GM18873 (cell line): ENCODE measurements at regions not wholly inside any gene's neighbourhood (a gene's known extent, or its start where the extent isn't known, plus 50 kb on each side); places are given as distances from the start of the nearest gene placed in this dataset.

ENCODE experiments used
- ATAC-seq: cut with Tn5 transposase; IDR thresholded peaks from one replicate; pipeline ENCODE4 v1.9.1; 2021; ENCODE audit warnings: mild to moderate bottlenecking, moderate library complexity, moderate number of reproducible peaks; ENCODE audit not compliant: unreplicated experiment, low FRiP score

DNA sequence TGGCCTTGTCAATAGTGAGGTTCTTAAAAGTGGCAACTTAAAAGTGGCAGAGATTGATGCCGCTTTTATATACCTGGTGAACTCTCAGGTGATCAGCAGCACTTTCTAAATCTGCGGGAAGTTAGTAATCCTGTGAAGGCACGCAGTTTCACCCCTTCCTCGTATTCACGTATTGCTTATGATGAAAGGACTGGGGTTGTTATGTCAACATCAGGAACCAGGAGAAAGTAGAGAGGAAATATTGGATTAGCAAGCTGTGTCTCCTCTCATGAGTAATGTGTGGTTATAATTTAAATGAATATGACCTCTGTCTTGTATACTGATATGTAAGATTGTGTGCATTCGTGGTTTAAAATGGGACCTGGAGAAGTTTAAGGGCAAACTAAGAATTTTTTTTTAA, 544.6 kb downstream of the SLITRK6 start:
- ATAC-seq: no peak

DNA sequence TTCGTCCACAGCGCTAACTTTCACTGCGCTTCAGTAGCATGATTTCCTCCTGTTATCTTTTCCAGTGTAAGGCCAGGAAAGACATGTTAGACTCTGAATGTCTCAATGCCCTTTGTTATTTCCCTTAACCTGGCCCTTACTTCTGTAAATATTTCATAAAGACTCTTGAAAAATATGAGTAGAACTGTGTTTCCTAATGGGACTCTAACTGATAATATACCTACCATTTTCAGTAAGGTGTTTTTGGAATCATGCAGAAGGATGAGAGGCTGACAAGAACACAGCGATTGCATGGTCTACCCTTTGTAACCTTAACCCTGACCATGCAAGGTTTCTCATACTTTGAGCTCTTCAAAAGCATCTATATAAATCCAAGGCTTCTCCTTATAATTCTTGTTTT, 550.1 kb downstream of the SLITRK6 start:
- no peak for ATAC-seq

DNA sequence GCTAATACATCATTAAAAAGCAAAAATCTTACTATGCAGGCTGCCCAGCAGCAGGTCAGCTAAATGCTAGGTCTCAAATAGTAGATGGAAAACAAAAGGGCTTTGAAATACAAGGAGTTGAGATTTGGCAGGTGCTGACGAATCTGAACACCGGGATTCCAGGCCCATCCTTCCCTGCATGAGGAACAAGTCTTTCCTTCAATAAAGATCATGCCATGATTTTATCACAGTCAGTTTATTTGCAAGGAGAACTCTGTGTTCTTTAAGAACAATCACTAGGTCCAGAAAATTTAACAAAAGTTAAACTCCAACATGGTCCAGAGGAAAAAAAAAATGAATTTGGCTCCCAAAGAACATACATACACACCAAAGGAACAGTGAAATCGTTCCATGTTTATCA, 551.4 kb downstream of the SLITRK6 start:
- no peak for ATAC-seq

DNA sequence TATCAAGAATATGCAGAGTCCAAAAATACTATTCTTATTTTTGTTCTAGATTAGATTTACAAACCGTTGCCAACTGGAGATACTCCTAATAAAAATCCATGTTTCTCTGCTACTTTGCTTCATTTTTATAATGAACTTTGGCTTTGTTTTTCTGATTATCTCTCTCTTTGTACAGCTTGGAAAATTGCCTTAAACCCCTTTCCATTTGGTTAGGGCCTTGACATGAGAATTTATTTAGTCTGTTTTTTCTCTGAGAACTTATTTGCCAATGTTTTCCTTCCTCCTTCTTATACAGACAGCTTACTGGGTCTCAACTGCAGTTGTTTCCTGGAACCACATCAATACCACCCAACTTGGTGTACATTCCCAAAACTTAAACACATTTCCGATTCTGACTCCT, 555.4 kb downstream of the SLITRK6 start:
- no peak for ATAC-seq

DNA sequence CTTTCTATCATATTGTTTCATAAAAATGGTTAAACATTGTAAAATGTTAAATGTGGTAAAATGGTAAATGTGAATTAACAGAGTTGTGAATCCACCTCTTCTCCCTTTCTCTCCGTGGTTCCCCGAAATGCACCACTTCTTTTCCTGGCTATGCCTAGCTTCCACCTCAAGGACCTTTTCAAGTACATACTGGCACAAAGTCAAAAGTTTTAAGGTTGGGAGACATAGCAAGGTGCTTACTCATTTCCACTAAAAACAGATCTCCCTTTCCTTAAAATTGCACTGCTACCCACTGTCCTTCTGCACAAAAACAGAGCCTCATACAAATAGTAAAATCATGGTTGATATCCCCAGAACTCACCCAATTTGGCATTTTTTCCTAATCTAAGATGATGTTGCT, 558.2 kb downstream of the SLITRK6 start:
- no peak for ATAC-seq

DNA sequence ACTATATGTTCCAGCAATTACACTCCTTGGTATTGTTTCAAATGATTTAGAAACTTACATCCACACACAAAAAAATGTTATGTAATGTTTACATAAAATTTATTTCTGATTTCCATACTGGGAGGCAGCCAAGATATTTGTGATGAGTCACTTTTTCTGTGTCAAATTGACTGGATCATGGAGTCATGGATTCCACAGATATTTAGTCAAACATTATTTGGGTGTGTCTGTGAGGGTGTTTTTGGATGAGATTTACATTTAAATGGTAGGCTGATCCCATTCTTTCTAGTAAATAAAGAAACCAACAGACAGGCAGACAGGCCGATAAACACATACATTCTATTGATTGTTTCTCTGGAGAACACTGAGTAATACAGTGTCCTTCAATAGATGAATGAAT, 562.8 kb downstream of the SLITRK6 start:
- ATAC-seq: no peak

DNA sequence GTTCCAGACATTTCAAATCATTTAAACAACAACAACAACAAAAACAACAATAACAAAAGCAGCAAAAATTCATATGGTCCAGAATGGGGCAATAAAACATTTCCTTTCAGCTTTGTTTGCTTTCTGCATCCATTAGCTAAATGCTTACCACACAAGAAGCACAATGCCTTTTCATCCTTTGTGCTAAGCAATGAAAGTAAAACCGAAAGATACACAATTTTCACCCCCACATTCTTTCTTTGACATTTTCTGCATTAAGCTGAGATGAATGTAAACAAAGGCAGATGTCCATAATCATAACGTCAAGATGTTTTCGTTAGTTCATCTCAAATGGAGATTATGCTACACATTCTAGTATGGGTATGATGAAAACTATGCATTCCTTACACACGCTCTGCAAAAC, 568.5 kb downstream of the SLITRK6 start:
- no peak for ATAC-seq

DNA sequence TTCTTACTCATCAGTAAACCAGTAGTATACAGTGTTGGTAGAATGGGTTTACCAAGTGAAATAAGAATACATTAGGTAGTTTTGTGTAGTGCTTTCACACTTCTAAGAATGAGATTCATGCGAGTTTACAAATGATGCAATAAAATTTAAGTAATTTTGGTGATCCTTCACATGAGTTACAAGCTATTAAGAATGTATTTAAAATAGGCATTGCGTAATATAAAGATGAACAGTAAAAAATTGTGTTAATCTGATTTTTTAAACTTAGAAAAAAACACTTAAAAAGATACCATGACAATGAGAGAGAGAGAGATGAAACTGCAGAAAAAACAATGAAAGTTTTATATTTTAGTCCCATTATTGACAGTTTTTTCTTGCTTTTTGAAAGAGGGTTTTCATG, 570.5 kb downstream of the SLITRK6 start:
- no peak for ATAC-seq

DNA sequence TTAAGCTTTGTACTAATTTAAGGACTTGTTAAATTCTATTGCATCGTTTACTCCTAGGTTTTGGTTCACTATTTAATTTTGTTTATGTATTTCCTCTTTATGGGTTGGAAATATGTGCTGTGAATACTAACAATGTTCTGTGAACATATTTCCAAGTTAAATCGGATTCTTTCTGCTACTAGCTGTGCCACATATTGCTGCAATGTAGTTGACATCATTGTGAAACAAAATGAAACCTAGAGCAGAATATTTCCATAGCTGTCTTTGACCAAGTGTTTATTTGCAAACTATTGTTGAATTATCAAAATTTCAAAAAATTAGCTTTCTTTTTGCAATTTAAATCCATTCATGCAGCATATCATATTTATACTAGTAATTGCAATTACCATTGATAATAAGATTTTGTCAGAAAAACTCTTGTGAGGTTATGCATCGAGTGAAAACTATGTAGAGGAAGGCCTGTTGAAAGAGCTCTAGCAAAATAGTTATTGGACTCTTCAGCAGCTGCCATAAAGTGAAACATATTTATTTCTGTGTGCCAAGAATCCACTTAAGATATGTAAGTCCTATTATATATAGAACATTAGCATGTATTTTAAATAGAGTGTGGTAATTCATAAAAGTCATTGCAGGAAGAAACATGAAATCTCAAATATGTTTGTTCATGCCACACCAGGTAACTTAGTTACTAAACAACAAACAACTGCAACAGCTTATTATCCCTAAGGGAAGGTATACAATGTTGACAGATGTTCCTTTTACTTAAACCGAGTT, 575.1 kb downstream of the SLITRK6 start:
- ATAC-seq: no peak

- ATAC-seq: no peak
Observed at GRCh38 chr13:85216576-85216975, 582.6 kb downstream of the SLITRK6 start.

DNA sequence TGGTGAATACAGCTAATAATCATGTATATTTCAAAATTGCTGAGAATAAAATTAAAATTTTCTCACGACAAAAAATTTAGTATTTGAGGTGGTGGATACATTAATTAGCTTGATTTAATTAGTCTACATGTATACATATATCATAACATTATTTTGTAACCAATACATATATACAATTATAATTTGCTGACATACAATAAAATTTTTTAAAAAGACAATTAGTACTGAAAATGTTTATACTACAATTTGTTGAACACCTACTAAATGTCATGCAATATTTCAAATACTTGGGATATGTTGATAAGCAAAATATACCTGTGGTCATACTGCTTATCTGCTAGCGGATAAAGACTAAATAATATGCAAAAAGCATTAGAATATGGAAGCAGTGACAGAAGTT, 586.5 kb downstream of the SLITRK6 start:
- ATAC-seq: no peak

DNA sequence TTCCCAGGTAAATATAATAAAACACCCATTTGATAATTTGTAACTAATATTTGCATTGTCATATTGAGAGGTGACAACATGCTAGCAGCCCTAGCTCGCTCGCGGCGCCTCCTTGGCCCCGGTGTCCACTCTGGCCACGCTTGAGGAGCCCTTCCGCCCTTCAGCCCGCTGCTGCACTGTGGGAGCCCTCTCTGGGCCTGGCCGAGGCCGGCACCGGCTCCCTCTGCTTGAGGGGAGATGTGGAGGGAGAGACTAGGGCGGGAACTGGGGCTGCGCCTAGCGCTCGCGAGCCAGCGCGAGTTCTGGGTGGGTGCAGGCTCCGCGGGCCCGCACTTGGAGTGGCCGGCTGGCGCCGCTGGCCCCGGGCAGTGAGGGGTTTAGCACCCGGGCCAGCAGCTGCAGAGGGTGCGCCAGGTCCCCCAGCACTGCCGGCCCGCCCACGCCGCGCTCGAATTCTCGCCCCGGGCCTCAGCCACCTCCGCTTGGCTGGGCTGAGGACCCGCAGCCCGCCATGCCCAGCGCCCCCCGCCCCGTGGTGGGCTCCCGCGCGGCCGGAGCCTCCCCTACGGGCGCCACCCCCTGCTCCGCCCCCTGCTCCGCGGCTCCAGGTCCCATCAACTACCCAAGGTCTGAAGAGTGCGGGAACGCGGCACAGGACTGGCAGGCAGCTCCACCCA, 594.4 kb downstream of the SLITRK6 start:
- no peak for ATAC-seq

DNA sequence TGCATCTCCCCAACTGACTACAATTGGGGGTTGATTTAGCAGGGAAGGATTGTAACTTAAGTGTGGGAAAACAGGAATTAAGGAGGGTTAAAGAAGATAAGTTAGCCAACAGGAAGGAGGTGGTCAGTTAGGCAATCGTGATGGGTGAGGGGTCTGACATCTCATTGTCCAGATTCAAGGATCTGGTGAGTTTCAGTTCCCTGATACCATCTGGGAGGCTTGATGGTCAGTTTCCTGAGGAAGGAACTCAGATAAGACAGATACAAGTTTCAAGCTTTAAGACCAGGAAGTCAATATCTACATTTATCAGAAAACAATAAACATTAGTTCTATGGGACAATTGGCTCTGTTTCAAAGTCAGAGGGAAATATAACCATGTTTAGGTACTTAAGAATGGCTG, 601.8 kb downstream of the SLITRK6 start:
- ATAC-seq: no peak

DNA sequence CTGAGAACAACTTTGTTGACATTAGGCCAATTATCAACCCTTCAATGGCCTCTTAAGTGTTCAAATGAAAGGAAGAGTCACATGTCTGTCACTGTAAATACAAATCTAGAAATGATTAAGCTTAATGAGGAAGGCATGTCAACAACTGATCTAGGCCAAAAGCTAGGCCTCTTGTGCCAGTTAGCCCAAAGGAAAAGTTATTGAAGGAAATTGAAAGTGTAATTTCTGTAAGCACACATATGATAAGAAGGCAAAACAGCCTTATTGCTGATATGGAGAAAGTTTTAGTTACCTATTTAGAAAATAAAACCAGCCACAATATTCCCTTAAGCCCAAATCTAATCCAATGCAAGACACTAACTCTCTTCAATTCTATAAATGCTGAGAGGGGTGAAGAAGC, 604.7 kb downstream of the SLITRK6 start:
- no peak for ATAC-seq

GRCh38 chr13:85191996-85192718, 607.1 kb downstream of the SLITRK6 start:
- ATAC-seq: no peak

DNA sequence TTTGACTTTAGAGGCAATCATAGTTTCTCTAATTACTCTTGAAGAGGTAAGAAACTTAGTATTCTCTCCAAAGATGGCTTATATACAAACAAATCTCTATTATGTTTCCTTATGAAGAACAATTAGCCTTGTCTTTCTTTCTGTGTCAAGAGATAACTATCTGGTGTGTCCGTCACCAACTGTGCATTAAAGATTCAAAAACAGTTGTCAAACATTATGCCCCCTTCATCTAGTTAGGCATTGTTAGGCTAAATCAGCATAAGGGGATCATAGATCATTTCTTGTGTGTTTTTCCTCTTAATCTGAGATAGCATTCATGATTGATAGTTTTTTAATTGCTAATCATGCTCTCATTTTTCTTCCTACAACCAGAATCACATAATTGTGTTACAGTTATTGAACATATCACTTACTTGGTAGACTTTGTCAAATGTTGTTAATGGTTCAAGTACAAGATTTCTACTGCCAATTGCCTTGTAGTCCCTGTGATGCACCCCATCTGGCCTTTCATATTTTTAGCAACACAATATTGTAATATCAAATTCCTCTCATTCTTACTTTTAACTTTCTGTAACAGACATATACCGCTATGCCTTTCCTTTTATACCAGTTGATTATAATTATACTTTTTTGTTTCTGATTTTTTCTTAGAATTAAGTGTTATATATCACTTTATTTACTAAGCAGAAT, 612.7 kb downstream of the SLITRK6 start:
- ATAC-seq: no peak

GRCh38 chr13:85174291-85174690, 624.9 kb downstream of the SLITRK6 start:
- ATAC-seq: no peak

DNA sequence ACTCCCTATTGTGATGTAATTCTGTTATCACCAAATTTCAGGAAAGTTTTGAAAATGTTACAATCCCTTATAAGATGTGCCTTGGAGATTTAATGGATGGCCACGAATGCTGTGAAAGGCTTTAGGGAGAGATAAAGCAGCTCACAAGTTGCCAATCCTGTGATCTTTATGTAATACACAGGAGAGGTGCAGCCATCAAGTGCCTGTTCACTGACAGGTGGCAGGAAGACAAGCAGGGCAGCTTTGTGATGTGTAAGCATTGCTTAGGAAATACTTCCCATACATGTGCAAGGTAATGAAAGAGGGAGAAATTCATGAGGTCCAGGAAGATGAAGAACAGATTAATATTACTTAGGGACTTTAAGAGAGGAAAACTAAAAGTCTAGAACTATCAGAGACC, 628.8 kb downstream of the SLITRK6 start:
- ATAC-seq: no peak

DNA sequence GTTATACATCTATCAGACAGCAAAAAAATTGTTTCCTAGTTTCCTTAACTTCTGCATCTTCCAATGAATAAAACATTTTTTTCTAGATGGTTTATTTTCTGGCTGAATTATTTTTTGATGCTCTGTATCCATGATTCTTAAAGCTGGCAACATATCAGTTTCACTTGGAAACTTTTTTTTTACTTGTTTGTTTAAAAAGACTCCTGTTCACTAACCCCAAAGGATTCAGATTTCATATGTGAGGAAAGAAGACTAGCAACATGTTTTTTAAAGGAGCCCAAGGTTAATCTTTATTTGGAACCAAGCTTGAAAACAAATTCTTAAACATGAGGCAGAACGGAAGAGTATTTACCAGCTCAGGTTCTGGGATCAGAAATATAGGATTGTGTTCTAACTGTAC, 632.3 kb downstream of the SLITRK6 start:
- no peak for ATAC-seq

DNA sequence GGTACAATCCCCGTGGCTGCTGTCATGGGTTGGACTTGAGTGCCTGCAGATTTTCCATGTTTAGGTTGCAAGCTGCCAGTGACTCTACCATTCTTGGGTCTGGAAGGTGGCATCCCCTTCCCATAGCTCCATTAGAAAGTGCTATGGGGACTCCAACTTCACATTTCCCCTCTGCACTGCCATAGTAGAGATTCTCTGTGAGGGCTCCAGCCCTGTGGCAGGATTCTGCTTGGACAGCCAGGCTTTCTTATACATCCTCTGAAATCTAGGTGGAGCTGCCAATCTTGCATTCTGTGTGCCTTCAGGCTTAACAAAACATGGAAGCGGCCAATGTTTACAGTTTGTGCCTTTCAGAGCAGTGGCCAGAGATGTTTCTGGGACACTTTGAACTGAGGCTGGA, 636.2 kb downstream of the SLITRK6 start:
- ATAC-seq: no peak

DNA sequence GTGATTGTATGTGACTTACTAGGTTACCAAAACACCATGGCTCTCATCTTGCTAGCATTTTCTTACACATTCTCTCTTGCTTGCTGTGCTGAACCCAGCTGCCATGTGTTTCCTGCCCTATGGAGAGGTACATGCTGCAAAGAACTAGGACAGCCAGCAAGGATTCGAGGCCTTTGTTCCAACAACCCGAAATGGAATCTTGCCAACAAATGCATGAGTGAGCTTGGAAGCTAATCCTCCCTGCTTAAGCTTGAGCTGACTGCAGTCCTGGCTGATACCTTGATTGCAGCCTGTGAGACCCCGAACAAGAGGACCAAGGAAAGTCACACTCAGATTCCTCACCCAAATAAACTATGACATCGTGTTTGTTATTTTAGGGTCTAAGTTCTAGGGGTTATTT, 651.2 kb downstream of the SLITRK6 start:
- ATAC-seq: no peak
